B cell (primary cell): ENCODE measurements at regions not wholly inside any gene's neighbourhood (a gene's known extent, or its start where the extent isn't known, plus 50 kb on each side); places are given as distances from the start of the nearest gene placed in this dataset.

Experiments
- ATAC-seq: fragments of 200-7000 bp; cut with Tn5 transposase; one replicate; pipeline ENCODE4 v1.10.0; 2021; ENCODE audit warnings: low read depth, mild to moderate bottlenecking, moderate number of reproducible peaks, moderate library complexity
- CTCF ChIA-PET: fragments of 350-600 bp; sonication (Branson Sonifier 250); formaldehyde crosslinking; loops from one replicate; lab custom pipeline; 2021; ENCODE audit warnings: antibody characterized with exemption, inconsistent platforms; lab: Charles Lee
- POLR2A ChIA-PET: fragments of 350-600 bp; sonication (Branson Sonifier 250); formaldehyde crosslinking; loops from one replicate; lab custom pipeline; 2021; ENCODE audit warnings: antibody characterized with exemption; lab: Charles Lee
- DNase-seq: peaks from one replicate; pipeline ENCODE4 v3.0.0; 2013
- H2AFZ ChIP-seq: 2 replicates; pipeline ENCODE4 v1.6.1; 2012; ENCODE audit warnings: mild to moderate bottlenecking, low read depth, low read length; ENCODE audit not compliant: insufficient read depth, poor library complexity, severe bottlenecking
- H3K27ac ChIP-seq, 2 donors: 1 replicate in 1 of 2; 2 replicates in 1 of 2; pipeline ENCODE4 v1.5.1; 2012 to 2013; ENCODE audit warnings: low read length in 2 of 2, mild to moderate bottlenecking in 2 of 2, moderate library complexity in 1 of 2
- H3K27me3 ChIP-seq, 4 experiments: fragments of 200-600 bp in 1 of 4; sonication (generic) in 1 of 4; replicated peaks in 1 of 4; 1 replicate in 2 of 4; 2 replicates in 2 of 4; pipeline versions ENCODE4 v1.6.1 to v1.7.0; 2013 to 2016; ENCODE audit warnings: low read length in 3 of 4, mild to moderate bottlenecking in 2 of 4, mixed read lengths in 1 of 4, moderate library complexity in 1 of 4; ENCODE audit not compliant: insufficient read depth in 4 of 4, control insufficient read depth in 3 of 4; ENCODE audit errors: control extremely low read depth in 1 of 4
- H3K36me3 ChIP-seq, 2 experiments: replicated peaks in 1 of 2; 1 replicate in 1 of 2; 2 replicates in 1 of 2; pipeline versions ENCODE4 v1.6.1 to v1.7.1; 2013; ENCODE audit warnings: low read length in 1 of 2; ENCODE audit not compliant: insufficient read depth in 2 of 2, control insufficient read depth in 1 of 2; ENCODE audit errors: control extremely low read depth in 1 of 2, extremely low read depth in 1 of 2
- H3K4me1 ChIP-seq, 2 donors: fragments of 200-600 bp in 1 of 2; sonication (generic) in 1 of 2; 1 replicate in 1 of 2; 2 replicates in 1 of 2; pipeline versions ENCODE4 v1.5.1 to v1.6.1; 2013 to 2017; ENCODE audit warnings: low read length in 2 of 2; ENCODE audit not compliant: control insufficient read depth in 2 of 2, insufficient read depth in 2 of 2
- H3K4me2 ChIP-seq: replicated peaks from 2 replicates; pipeline ENCODE3; 2012; ENCODE audit warnings: mild to moderate bottlenecking, low read depth, low read length; ENCODE audit not compliant: poor library complexity, severe bottlenecking
- H3K4me3 ChIP-seq, 5 experiments: fragments of 200-600 bp in 1 of 5; sonication (generic) in 1 of 5; 1 replicate in 3 of 5; 2 replicates in 2 of 5; pipeline versions ENCODE4 v1.5.1 to v1.7.0; 2011 to 2016; ENCODE audit warnings: low read length in 4 of 5, mild to moderate bottlenecking in 4 of 5, low read depth in 2 of 5, control low read depth in 1 of 5, moderate library complexity in 1 of 5; ENCODE audit not compliant: insufficient read depth in 1 of 5; ENCODE audit errors: control extremely low read depth in 1 of 5, extremely low read depth in 1 of 5
- H3K79me2 ChIP-seq: fragments of 200-600 bp; sonication (generic); one replicate; pipeline ENCODE4 v1.6.0; 2016; ENCODE audit warnings: low read length; ENCODE audit not compliant: control insufficient read depth, insufficient read depth
- H3K9ac ChIP-seq: fragments of 200-600 bp; sonication (generic); 2 replicates; pipeline ENCODE4 v1.6.1; 2017; ENCODE audit warnings: mild to moderate bottlenecking, low read length, moderate library complexity
- H3K9me3 ChIP-seq, 3 donors: one replicate each; pipeline versions ENCODE4 v1.6.1 to v1.7.1; 2013; ENCODE audit warnings: low read length in 2 of 3; ENCODE audit not compliant: control insufficient read depth in 2 of 3, insufficient read depth in 1 of 3; ENCODE audit errors: control extremely low read depth in 1 of 3
- H4K20me1 ChIP-seq: 2 replicates; pipeline ENCODE4 v1.6.0; 2012; ENCODE audit warnings: mild to moderate bottlenecking, low read length; ENCODE audit not compliant: insufficient read depth, control insufficient read depth, poor library complexity, severe bottlenecking
- H3K27ac Mint-ChIP-seq: one replicate; pipeline ENCODE4 v1.8.0; 2021; ENCODE audit warnings: mixed read lengths
- H3K27me3 Mint-ChIP-seq: one replicate; pipeline ENCODE4 v1.8.0; 2021; ENCODE audit warnings: mixed read lengths
- H3K4me1 Mint-ChIP-seq: one replicate; pipeline ENCODE4 v1.8.0; 2021; ENCODE audit warnings: mixed read lengths
- H3K4me3 Mint-ChIP-seq: one replicate; pipeline ENCODE4 v1.8.0; 2021; ENCODE audit warnings: mixed read lengths
- H3K9me3 Mint-ChIP-seq: one replicate; pipeline ENCODE4 v1.8.0; 2022; ENCODE audit warnings: mixed read lengths; ENCODE audit not compliant: insufficient read depth
- CTCF ChIP-seq: fragments of 200-600 bp; IDR thresholded peaks from one replicate; pipeline ENCODE4 v1.8.0; 2022; ENCODE audit warnings: antibody characterized with exemption, mild to moderate bottlenecking
- EZH2 ChIP-seq: IDR thresholded peaks from 2 replicates; pipeline ENCODE4 v1.6.1; 2012; ENCODE audit warnings: borderline replicate concordance, low read depth, mild to moderate bottlenecking, moderate library complexity, low read length; ENCODE audit not compliant: insufficient read depth, poor library complexity, severe bottlenecking
- whole genome bisulfite sequencing: methylation state at CpG from one replicate; pipeline ENCODE4 v1.1.5; 2013; ENCODE audit warnings: missing lambda C conversion rate; ENCODE audit not compliant: insufficient coverage; 5-methylcytosine and 5-hydroxymethylcytosine counted together
- intact Hi-C: fragments of 100-400 bp; cut with micrococcal nuclease; formaldehyde crosslinking; loops from one replicate; pipeline ENCODE4 v1.10.0; 2022

- CTCF ChIA-PET, result no interaction called here
- no peaks in the 10 kb centered on the region for H3K27me3 ChIP-seq
- H3K79me2 ChIP-seq, result no peaks in the 10 kb centered on the region
- H3K9ac ChIP-seq, result no peak overlapping the region
- Mint-ChIP-seq H3K9me3 (no peaks in the 10 kb centered on the region), H3K27me3 (no peaks in the 10 kb centered on the region), H3K4me3 (no peak overlapping the region), H3K4me1 (no peaks in the 10 kb centered on the region), H3K27ac (no peak overlapping the region)
- WGBS, result no CpG with 5 or more reads among the region's 4 CpGs
- ATAC-seq (no peak), DNase-seq (no peak)
- TF ChIP-seq EZH2 (no peak), CTCF (no peak)
- H3K4me1 ChIP-seq, result no peaks in the 10 kb centered on the region
- no peak overlapping the region for H3K4me2 ChIP-seq
- POLR2A ChIA-PET, result no interaction called here
- intact Hi-C loops, result no loop called here
- H3K4me3 ChIP-seq, result no peak overlapping the region
- no peak overlapping the region for H3K27ac ChIP-seq
- no peaks in the 10 kb centered on the region for H3K36me3 ChIP-seq
- H2AFZ ChIP-seq, result no peak overlapping the region
- H3K9me3 ChIP-seq, result no peaks in the 10 kb centered on the region
- H4K20me1 ChIP-seq, result no peaks in the 10 kb centered on the region
Measured at GRCh38 chrX:125791787-125792186, 374.3 kb downstream of the DCAF12L2 start.

DNA sequence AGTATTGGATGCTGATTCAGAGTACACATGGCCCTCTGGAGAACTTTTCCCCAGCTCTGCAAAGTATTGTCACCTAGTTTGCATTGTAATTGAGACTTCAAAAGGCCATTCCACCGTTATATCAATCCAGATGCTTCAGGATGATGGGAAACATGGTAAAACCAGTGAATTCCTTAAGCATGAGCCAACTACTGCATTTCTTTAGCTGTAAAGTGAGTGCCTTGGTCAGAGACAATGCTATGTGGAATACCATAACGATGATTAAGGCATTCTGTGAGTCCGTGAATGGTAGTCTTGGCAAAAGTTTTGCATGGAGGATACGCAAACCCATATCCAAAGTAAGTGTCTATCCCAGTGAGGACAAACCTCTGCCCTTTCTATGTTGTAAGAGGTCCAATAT is 355.2 kb downstream of the DCAF12L2 start:
- no peaks in the 10 kb centered on the region for H3K36me3 ChIP-seq
- no peaks in the 10 kb centered on the region for H3K27me3 Mint-ChIP-seq
- no peaks in the 10 kb centered on the region for H3K4me1 Mint-ChIP-seq
- DNase-seq (no peak), ATAC-seq (no peak)
- no peak overlapping the region for H2AFZ ChIP-seq
- no peak overlapping the region for H3K27ac ChIP-seq
- ChIA-PET CTCF (no interaction called here), POLR2A (no interaction called here)
- WGBS, result no CpG with 5 or more reads among the region's 4 CpGs
- H3K9me3 ChIP-seq, result no peaks in the 10 kb centered on the region
- no peaks in the 10 kb centered on the region for H4K20me1 ChIP-seq
- no peaks in the 10 kb centered on the region for H3K79me2 ChIP-seq
- H3K9me3 Mint-ChIP-seq, result no peaks in the 10 kb centered on the region
- no peak overlapping the region for H3K27ac Mint-ChIP-seq
- no peak for TF ChIP-seq EZH2
- TF ChIP-seq CTCF, result no peak
- intact Hi-C loops, result no loop called here
- no peak overlapping the region for H3K4me2 ChIP-seq
- no peak overlapping the region for H3K4me3 ChIP-seq
- H3K9ac ChIP-seq, result no peak overlapping the region
- no peak overlapping the region for H3K4me3 Mint-ChIP-seq
- no peaks in the 10 kb centered on the region for H3K27me3 ChIP-seq
- H3K4me1 ChIP-seq, result no peaks in the 10 kb centered on the region
